Activated naive CD8-positive, alpha-beta T cell treated with anti-CD3 and anti-CD28 coated beads for 36 hours (primary cell): ENCODE measurements at regions not wholly inside any gene's neighbourhood (a gene's known extent, or its start where the extent isn't known, plus 50 kb on each side); places are given as distances from the start of the nearest gene placed in this dataset.
A peak's percentile ranks its signal among the peaks of the same experiment; 100 is the strongest.

Experiments used
- DNase-seq: peaks from one replicate; pipeline ENCODE4 v3.0.0; 2021
- H3K27ac Mint-ChIP-seq: one replicate; pipeline ENCODE4 v1.8.0; 2022; ENCODE audit warnings: mild to moderate bottlenecking, moderate library complexity, mixed read lengths
- H3K27me3 Mint-ChIP-seq: one replicate; pipeline ENCODE4 v1.8.0; 2022; ENCODE audit warnings: mild to moderate bottlenecking, mixed read lengths
- H3K36me3 Mint-ChIP-seq: one replicate; pipeline ENCODE4 v1.8.0; 2021; ENCODE audit warnings: mild to moderate bottlenecking, mixed read lengths
- H3K4me1 Mint-ChIP-seq: one replicate; pipeline ENCODE4 v1.8.0; 2021; ENCODE audit warnings: mixed read lengths
- H3K4me3 Mint-ChIP-seq: one replicate; pipeline ENCODE4 v1.8.0; 2022; ENCODE audit warnings: mild to moderate bottlenecking, moderate library complexity, mixed read lengths
- H3K9me3 Mint-ChIP-seq: one replicate; pipeline ENCODE4 v1.8.0; 2022; ENCODE audit warnings: mixed read lengths

DNA sequence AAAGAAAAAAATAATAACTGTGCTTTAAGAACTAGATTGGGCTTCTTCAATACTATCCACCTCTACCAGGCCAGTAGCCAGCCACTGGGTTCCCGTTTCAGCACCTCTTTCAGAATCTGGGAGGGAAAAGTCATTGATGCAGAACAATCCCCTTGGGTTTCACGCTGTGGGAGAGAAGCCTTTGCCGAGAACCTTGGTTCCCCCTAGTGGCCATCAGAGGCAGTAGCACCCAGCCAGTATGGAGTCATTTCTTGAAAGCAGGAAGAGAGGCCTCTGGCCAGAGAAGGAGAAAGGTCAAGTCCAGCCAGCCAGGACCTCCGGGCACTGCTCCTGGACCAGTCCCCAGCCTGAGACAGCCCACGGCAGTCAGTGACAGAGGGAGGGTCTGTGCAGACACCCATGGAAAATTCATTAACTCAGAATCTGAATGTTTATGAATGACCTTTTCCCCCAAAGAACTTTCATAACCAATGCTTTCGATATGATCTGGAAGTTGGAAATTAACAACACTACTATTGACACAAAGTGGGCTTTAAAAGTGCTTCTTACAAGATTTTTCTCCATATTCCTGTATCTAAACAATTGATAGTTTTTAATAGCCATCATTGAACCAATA, 51.2 kb upstream of the CDH5 start:
- Mint-ChIP-seq H3K9me3 (no peaks in the 10 kb centered on the region), H3K4me3 (no peak overlapping the region), H3K27ac (no peak overlapping the region), H3K36me3 (no peaks in the 10 kb centered on the region), H3K27me3 (peaks cover 4% of the 10 kb centered on the region), H3K4me1 (peaks cover 7% of the 10 kb centered on the region)
- peak; percentile 29 for DNase-seq

DNA sequence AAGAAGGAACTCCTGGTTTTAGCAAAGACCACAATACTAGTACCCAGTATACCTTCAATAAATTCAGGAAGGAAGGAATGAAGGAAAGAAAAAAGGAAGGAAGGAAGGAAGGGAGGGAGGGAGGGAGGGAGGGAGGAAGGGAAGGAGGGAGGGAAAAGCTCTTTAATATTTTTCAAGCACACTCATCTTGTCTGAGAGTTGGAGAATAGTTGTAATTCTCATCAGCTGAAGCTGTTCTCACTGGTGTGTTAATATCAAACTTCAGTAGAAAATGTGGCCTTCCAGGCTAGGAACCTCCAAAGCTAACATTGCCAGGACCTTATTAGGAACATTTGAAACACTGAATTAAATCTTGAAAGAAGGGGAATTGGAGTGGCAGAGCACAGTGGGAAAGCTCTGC, 55.2 kb upstream of the CDH5 start:
- H3K27me3 Mint-ChIP-seq: peaks cover 4% of the 10 kb centered on the region
- no peak for DNase-seq
- no peak overlapping the region for H3K27ac Mint-ChIP-seq
- H3K9me3 Mint-ChIP-seq: no peaks in the 10 kb centered on the region
- no peak overlapping the region for H3K4me3 Mint-ChIP-seq
- peaks cover 7% of the 10 kb centered on the region for H3K4me1 Mint-ChIP-seq
- no peaks in the 10 kb centered on the region for H3K36me3 Mint-ChIP-seq

DNA sequence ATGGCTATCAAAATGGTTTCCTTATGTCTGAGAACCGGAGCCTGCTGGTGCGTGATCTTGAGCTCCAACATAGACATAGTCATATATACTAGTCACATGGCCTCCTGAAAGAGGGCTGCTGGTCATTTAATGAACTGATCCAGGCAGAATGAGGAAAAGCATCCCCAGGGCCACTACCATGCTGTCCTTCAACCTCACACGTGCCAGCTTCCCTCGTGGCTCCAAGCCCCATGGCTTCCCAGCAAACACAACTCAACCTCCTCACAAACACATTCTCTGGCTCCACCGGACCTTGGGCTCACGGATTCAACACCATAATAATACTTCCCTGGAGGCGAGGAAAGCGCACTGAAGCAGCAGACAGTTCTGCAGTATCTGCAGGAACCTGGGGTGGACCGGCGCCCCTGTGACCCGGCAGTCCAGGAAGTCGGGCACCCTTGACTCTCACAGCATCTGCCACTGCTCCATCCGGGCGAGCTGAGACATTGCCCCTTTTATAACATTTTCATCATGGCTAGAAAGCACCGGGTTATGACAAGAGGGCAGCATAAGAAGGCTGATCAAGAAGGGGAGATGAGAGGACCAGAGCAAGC, 57.2 kb upstream of the CDH5 start:
- Mint-ChIP-seq H3K27ac (no peak overlapping the region), H3K4me1 (no peaks in the 10 kb centered on the region), H3K27me3 (peaks cover 3% of the 10 kb centered on the region), H3K36me3 (no peaks in the 10 kb centered on the region), H3K9me3 (no peaks in the 10 kb centered on the region), H3K4me3 (no peak overlapping the region)
- DNase-seq: no peak

DNA sequence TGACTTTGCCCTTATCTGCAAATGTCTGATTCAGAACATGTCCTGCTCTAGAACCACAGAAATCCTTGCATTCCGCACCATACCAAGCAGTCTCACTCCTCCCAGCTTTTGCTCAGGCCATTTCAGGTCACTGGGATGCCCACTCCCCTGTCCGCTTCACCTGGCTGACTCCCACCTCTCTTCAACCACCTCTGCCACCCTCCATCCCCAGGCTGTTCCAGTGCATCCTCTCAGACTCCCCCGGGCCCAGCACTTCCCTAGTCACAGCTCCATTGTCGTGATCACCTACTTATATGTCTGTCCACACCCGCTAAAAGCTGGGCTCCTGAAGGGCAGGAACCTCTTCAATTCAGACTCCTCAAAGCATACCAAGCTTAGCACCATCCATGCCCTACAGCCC, 58.4 kb upstream of the CDH5 start:
- H3K4me1 Mint-ChIP-seq: no peaks in the 10 kb centered on the region
- no peak overlapping the region for H3K4me3 Mint-ChIP-seq
- no peak overlapping the region for H3K27ac Mint-ChIP-seq
- H3K27me3 Mint-ChIP-seq: peaks cover 3% of the 10 kb centered on the region
- H3K9me3 Mint-ChIP-seq: no peaks in the 10 kb centered on the region
- no peak for DNase-seq
- no peaks in the 10 kb centered on the region for H3K36me3 Mint-ChIP-seq

DNA sequence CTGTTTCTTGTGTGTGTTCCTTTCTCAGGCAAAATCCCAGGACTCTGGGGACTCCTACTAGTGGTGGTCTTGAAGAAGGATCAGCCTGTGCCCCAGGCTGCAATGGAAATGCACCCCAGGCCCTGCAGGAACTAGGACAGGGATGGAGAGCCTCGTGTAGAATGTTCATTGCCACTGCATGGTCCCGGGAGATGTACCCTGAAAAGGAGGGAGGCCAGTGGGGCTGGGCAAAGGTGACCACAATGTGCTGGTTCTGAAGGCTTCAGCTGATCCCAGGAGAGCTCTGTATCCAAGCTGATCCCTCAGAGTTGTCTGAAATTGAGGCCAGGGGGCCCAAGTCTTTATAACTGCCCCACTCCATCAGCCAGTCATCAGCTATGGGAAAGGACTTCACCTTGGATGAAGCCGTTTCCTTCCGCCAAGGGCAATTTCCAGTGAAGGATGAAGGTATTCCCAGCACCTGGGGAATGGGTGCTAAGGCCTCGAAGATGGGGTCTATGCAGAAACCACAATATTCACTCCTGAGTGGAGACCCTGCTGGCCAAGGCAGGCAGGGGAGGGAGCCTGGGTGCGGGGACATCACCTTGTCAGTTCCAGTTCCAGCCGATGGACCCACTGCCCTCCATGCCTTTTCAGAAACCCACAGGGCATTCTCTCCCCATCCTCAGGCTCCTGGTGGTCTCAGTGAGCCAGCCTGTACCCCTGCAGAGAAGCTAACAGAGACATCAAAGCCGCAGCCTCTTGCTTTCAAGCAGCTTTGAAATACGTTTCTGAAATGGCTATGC, 59.9 kb upstream of the CDH5 start:
- Mint-ChIP-seq H3K27ac (no peak overlapping the region), H3K4me1 (no peaks in the 10 kb centered on the region), H3K9me3 (no peaks in the 10 kb centered on the region), H3K36me3 (no peaks in the 10 kb centered on the region), H3K4me3 (no peak overlapping the region), H3K27me3 (peaks cover 3% of the 10 kb centered on the region)
- DNase-seq: no peak

DNA sequence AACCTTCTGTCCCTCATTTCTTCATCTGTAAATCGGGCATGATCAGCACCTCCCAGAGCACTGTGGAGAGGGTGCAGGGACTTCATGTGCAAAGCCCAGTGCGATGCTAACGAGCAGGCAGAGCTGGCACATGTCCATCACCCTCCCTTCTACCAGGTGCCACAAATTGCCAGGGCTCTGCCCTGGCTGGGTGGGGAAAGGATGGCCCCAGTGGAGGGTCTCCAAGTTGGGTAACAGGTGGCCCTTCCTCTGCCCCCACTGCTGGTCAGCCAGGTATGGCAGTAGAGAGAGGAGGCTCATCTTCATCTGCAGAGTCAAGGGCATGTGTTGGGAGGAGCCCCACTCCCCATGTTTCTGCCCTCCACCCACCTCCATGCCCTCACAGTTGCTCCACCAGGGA, 61.5 kb upstream of the CDH5 start:
- H3K9me3 Mint-ChIP-seq: peaks cover 3% of the 10 kb centered on the region
- no peak overlapping the region for H3K27ac Mint-ChIP-seq
- no peak overlapping the region for H3K4me3 Mint-ChIP-seq
- peaks cover 3% of the 10 kb centered on the region for H3K27me3 Mint-ChIP-seq
- H3K4me1 Mint-ChIP-seq: no peaks in the 10 kb centered on the region
- DNase-seq: no peak
- no peaks in the 10 kb centered on the region for H3K36me3 Mint-ChIP-seq

DNA sequence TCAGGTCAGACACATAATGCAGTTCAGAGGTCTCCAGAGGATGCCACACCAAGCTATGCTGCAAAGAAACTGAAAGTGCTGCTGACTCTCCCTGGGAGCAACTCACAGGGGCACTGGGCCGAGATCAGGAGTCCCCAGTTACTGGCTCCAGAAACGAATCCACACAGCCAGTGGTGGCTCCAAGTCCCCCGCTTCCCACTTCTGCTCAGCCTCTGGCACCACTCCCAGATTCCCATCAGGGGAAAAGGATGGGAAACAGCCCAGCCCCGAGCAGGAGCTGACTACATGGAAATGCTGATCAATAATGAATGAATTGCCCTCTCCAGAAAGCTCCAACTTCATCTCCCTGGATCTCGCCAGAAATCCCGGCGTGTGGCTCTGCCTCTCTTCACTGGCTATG, 62.3 kb upstream of the CDH5 start:
- no peak for DNase-seq
- Mint-ChIP-seq H3K9me3 (peaks cover 3% of the 10 kb centered on the region), H3K27ac (no peak overlapping the region), H3K4me1 (no peaks in the 10 kb centered on the region), H3K27me3 (peaks cover 3% of the 10 kb centered on the region), H3K36me3 (no peaks in the 10 kb centered on the region), H3K4me3 (no peak overlapping the region)

DNA sequence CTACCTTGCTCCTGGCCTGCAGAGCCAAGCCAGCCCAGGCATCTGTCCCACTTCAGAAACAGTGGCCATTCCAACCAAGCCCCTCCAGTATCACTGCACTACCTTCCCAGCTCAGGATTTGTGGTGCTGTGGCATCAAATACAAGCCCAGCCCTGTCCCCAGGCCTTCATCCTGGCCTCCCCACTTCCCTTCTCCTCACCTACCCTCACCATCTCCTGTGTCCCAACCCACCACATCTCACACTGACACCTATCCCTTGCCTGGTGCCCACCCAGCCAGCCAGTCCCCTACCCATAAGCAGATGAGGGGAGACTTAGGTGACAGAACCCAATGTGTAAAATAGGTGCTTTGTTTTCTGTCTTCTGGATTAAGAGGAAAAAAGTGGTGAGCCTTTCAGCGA, 66.0 kb upstream of the CDH5 start:
- no peaks in the 10 kb centered on the region for H3K36me3 Mint-ChIP-seq
- peaks cover 3% of the 10 kb centered on the region for H3K9me3 Mint-ChIP-seq
- no peak overlapping the region for H3K27ac Mint-ChIP-seq
- no peak for DNase-seq
- no peaks in the 10 kb centered on the region for H3K4me1 Mint-ChIP-seq
- no peak overlapping the region for H3K4me3 Mint-ChIP-seq
- no peaks in the 10 kb centered on the region for H3K27me3 Mint-ChIP-seq

DNA sequence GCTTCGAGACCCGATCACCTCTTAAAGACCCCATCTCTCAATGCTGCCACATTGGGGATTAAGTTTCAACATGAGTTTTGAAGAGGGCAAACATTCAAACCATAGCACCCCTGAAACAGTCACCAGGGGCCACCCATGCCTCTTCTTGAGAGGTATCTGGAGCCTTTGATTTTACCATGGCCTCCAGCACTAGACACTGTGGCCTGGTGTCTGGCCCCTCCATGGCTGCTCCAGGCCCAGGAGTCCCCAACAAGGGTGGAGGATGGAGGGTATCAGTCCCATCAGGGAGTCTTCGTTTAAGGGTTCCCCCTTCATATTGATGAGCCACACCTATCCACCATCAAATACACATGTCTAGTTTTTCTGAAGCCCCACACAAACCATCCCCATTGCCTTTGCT, 66.5 kb upstream of the CDH5 start:
- peaks cover 3% of the 10 kb centered on the region for H3K9me3 Mint-ChIP-seq
- DNase-seq: no peak
- no peak overlapping the region for H3K27ac Mint-ChIP-seq
- no peaks in the 10 kb centered on the region for H3K27me3 Mint-ChIP-seq
- no peaks in the 10 kb centered on the region for H3K4me1 Mint-ChIP-seq
- H3K36me3 Mint-ChIP-seq: no peaks in the 10 kb centered on the region
- H3K4me3 Mint-ChIP-seq: no peak overlapping the region

DNA sequence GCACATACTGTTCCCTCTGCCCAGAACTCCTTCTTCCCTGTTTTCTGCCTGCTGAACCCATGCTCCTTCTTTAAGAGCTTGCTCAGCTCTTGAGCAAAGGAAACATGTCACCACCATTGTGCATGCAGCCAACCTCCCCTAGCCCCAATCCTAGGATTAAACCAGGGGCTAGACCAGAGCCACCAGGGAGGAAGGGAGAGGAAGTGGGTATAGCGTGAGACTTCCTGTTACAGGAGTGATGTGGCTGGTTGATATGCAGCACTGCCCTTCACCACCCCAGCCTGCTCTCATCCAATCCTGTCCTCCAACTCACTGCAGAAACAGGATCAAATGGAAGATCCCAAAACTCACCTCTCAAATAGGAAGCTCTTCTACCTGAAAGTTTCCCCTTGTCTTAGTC, 67.1 kb upstream of the CDH5 start:
- Mint-ChIP-seq H3K9me3 (peaks cover 3% of the 10 kb centered on the region), H3K4me1 (no peaks in the 10 kb centered on the region), H3K27me3 (no peaks in the 10 kb centered on the region), H3K4me3 (no peak overlapping the region), H3K36me3 (no peaks in the 10 kb centered on the region), H3K27ac (no peak overlapping the region)
- no peak for DNase-seq

DNA sequence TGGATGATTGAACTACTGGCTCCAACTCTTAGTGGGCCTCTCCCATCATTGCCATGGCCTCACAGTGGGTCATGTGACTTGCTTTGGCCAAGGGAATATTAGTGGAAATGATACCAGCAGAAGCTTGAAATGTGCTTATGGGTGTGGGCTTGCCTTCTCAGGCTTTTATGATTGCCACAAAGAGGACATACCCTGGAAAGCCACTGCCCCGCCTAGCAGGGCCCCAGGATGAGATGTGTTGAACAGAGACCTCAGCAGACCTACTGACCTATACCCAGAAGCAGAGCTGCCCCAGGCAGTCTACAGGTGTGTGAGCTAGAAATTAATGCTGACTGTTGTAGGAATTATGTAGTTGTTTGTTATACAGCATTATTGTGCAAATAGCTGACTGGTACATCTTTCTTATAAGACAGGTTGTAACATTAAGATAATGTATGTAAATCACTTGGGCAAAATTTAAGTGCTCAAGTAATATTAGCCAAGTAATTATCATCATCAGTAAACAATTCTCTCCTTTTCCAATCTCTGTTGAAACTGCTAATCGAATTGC, 67.8 kb upstream of the CDH5 start:
- H3K9me3 Mint-ChIP-seq: peaks cover 3% of the 10 kb centered on the region
- H3K4me1 Mint-ChIP-seq: no peaks in the 10 kb centered on the region
- no peak for DNase-seq
- H3K27ac Mint-ChIP-seq: no peak overlapping the region
- H3K4me3 Mint-ChIP-seq: no peak overlapping the region
- H3K36me3 Mint-ChIP-seq: no peaks in the 10 kb centered on the region
- H3K27me3 Mint-ChIP-seq: no peaks in the 10 kb centered on the region

DNA sequence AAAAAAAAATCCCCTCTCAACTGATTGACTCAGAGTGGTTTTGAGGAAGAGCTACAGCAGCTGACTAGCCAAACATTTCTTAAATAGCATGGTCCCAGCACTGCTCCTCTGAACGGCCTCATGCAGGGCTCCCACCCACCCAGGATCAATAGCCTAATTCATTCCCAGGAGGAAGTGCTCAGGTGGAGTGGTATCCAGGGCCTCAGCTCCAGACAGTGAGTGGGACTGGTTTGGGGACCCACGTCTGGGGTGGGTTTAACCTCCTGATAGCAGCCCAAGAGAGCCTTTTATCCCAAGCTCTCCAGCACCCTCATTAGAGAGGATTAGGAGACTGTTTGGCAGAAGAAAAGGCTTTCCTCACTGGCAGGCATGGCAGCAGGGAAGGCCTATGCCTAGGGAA, 68.5 kb upstream of the CDH5 start:
- H3K27ac Mint-ChIP-seq: no peak overlapping the region
- peaks cover 3% of the 10 kb centered on the region for H3K9me3 Mint-ChIP-seq
- H3K27me3 Mint-ChIP-seq: peaks cover 5% of the 10 kb centered on the region
- no peak for DNase-seq
- no peak overlapping the region for H3K4me3 Mint-ChIP-seq
- H3K36me3 Mint-ChIP-seq: no peaks in the 10 kb centered on the region
- no peaks in the 10 kb centered on the region for H3K4me1 Mint-ChIP-seq

DNA sequence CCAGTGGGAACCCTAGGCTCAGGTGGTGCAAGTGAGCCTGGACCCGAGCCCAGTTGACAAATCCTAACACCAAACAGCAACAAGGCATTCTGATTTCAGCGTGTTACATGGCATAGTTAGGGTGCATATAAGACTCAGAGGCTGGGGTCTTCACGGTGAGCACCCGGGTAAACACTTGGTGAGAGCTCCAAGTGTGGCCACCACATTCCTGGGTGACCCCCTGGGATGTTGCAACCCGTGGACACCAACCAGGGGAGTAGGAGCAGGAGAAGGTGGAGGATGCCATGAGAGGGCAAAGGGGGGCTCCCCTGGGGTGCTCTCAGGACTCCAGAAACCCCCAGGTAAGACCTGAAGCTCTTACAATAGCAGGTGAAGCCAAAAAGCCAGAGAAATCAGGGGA, 69.9 kb upstream of the CDH5 start:
- no peak overlapping the region for H3K4me3 Mint-ChIP-seq
- no peak overlapping the region for H3K27ac Mint-ChIP-seq
- DNase-seq: no peak
- H3K9me3 Mint-ChIP-seq: peaks cover 3% of the 10 kb centered on the region
- peaks cover 14% of the 10 kb centered on the region for H3K27me3 Mint-ChIP-seq
- no peaks in the 10 kb centered on the region for H3K36me3 Mint-ChIP-seq
- no peaks in the 10 kb centered on the region for H3K4me1 Mint-ChIP-seq

DNA sequence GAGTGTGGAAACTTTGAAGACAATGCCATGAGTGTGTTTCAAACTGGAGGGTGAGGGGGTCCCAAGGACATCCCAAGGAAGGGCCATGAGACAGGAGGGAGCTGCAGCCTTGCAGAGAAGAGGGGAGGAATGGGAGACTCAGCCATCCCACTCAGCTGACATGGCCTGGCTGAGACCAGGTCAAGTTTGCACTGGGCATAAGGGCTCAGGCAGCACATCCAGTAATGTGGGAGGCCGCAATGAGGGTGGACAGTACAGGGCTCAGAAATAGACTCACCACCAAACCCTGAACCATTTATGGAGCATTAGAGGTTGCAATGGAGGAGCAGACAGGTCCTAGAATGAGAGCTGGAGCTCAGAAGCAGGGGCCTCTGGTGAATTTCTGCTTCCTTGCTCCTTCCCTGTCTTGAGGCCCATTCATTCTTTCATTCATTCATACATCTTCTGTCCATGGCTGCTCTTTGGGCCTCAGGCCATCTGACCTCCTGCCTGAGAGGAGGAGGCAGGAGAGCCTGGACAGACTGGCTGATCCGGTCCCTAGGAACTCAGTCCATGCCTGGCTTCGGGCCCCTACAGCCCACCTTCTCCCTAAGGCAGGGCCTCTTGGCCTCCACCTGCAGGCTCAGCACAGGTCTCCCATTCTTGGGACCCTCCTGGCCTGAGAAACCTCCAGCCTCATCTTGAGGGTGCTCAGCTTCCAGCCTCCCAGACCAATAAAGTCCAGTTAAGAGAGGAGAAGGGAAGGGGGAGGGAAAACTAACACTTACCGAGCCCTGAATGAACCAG, 70.5 kb upstream of the CDH5 start:
- H3K9me3 Mint-ChIP-seq: peaks cover 3% of the 10 kb centered on the region
- H3K27me3 Mint-ChIP-seq: peaks cover 14% of the 10 kb centered on the region
- H3K4me1 Mint-ChIP-seq: no peaks in the 10 kb centered on the region
- H3K36me3 Mint-ChIP-seq: no peaks in the 10 kb centered on the region
- no peak overlapping the region for H3K4me3 Mint-ChIP-seq
- DNase-seq: no peak
- no peak overlapping the region for H3K27ac Mint-ChIP-seq

DNA sequence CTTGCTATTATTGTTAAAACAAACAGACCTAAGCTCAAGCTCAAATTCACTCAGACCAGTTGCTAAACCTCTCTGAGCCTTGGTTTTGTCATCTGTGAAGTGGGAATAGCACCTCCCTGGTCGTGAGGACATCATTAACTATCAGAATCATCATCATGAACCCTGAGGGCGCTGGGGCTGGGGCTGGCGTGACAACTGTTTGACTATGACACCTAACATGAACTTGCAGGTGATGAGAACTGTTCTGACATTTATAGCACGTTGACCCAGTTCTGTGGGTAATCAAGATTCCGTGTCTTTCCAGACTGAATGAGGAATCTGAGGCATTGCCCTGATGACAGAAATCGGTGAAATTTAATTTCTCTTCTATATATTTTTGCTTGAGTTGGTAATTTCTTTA, 71.3 kb upstream of the CDH5 start:
- Mint-ChIP-seq H3K9me3 (no peaks in the 10 kb centered on the region), H3K36me3 (no peaks in the 10 kb centered on the region), H3K4me1 (no peaks in the 10 kb centered on the region), H3K27ac (no peak overlapping the region), H3K4me3 (no peak overlapping the region), H3K27me3 (peaks cover 14% of the 10 kb centered on the region)
- DNase-seq: no peak
